Stimulated activated CD8-positive, alpha-beta memory T cell treated with anti-CD3 and anti-CD28 coated beads, Interleukin-4, amount 100 ng/mL, for 48 hours (primary cell): ENCODE measurements at regions not wholly inside any gene's neighbourhood (a gene's known extent, or its start where the extent isn't known, plus 50 kb on each side); places are given as distances from the start of the nearest gene placed in this dataset.
"Not testable (repeated sequence)": the region's sequence is repeated elsewhere in the genome, so short reads cannot be mapped to it uniquely, and the experiment has no call there.

ENCODE experiments used
- DNase-seq: peaks from one replicate; pipeline ENCODE4 v3.0.0-alpha.2; 2020

- no peak for DNase-seq
These were observed 172.8 kb downstream of the VAPA start for GRCh38 chr18:10086458-10087210.

- no peak for DNase-seq
These were observed 174.9 kb downstream of the VAPA start for GRCh38 chr18:10088734-10089133.

- DNase-seq, result no peak
These were observed 176.1 kb downstream of the VAPA start for GRCh38 chr18:10089881-10090280.

DNA sequence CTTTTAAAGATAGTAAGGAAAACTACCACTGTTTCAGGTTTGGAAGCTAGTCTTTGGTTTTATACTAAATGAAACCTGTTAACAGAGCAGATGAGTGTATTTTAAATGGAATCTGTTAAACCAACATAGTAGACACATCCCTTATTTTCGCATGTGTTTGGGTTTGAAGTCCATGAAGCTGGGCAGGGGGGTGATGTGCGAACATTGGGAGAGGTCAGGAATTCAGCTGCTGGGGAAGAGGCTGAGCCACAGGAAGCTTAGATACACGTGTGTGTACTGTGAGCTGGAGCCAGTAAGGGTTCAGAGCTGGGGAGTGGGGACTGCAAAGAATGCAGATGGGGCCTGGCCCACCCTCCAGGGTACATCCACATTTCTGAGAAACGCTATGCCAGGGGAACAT lies 176.9 kb downstream of the VAPA start:
- DNase-seq, result no peak

DNA sequence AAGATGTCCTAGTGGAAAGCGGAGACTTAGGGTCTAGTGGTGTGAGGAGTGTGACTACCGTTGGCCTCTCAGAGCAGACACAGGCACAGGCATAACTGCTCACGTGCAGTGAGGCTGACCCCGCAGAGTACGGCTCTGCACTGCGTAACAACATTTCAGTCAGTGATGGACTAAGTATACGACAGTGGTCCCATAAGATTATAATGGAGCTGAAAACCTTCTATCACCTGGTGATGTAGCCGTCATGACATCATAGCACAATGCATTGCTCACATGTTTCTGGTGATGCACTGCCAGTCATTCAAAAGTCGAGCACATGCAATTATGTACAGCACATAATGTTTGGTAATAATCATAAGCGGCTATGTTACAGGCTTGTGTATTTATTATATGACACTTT lies 179.6 kb downstream of the VAPA start:
- no peak for DNase-seq

- DNase-seq, result no peak
These were observed 180.3 kb downstream of the VAPA start for GRCh38 chr18:10094154-10094553.

DNA sequence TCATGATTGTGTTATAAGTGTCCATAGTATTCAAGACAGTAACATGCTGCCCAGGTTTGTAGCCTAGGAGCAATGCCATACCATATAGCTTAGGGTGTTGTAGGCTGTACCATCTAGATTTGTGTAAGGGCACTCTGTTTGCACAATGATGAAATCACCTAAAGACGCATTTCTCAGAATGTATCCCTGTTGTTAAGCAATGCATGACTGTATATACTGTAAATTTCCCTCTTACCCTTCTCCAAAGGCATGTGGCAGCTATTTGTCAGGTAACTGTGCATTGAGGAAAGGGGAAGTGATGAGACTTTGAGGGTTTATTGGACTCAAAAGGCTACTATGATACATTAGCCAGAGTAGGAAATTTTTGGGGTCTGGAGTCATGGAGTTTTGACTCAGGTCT lies 180.8 kb downstream of the VAPA start:
- no peak for DNase-seq

GRCh38 chr18:10095356-10095755 lies 181.5 kb downstream of the VAPA start:
- no peak for DNase-seq

GRCh38 chr18:10099539-10100140 lies 185.8 kb downstream of the VAPA start:
- DNase-seq, result no peak

- DNase-seq, result no peak
These were observed 186.4 kb downstream of the VAPA start for GRCh38 chr18:10100196-10100595.

- DNase-seq, result no peak
These were observed 187.3 kb downstream of the VAPA start for GRCh38 chr18:10100941-10101701.

GRCh38 chr18:10101729-10102128 lies 187.9 kb downstream of the VAPA start:
- no peak for DNase-seq

DNA sequence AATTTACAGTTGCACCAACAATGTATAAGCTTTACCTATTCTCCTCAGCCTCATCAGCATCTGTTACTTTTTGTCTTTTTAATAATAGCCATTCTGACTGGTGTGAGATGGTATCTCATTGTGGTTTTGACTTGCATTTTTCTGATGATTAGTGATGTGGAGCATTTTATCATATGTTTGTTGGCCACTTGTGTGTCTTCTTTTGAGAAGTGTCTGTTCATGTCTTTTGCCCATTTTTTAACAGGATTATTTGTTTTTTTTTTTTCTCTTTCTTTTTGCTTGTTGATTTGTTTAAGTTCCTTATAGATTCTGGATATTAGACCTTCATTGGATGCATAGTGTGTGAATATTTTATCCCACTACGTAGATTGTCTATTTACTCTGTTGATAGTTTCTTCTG lies 191.3 kb downstream of the VAPA start:
- not testable (repeated sequence) for DNase-seq

DNA sequence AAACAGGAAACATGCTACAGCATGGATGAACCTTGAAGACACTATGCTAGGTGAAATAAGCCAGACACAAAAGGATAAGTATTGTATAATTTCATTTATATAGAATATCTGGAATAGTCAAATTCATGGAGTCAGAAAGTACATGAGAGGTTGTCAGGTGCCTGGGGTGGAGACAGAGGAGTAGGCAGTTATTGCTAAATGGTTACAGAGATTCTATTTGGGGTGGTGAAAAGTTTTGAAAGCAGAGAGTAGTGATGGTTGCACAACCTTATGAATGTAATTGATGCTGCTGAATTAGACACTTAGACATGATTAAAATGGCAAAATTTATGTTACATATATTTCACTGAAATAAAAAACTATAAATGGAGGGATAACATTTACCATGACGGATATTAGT lies 197.4 kb downstream of the VAPA start:
- no peak for DNase-seq

GRCh38 chr18:10111944-10112343 lies 198.1 kb downstream of the VAPA start:
- DNase-seq, result no peak

GRCh38 chr18:10113121-10114022 lies 199.6 kb downstream of the VAPA start:
- no peak for DNase-seq

DNA sequence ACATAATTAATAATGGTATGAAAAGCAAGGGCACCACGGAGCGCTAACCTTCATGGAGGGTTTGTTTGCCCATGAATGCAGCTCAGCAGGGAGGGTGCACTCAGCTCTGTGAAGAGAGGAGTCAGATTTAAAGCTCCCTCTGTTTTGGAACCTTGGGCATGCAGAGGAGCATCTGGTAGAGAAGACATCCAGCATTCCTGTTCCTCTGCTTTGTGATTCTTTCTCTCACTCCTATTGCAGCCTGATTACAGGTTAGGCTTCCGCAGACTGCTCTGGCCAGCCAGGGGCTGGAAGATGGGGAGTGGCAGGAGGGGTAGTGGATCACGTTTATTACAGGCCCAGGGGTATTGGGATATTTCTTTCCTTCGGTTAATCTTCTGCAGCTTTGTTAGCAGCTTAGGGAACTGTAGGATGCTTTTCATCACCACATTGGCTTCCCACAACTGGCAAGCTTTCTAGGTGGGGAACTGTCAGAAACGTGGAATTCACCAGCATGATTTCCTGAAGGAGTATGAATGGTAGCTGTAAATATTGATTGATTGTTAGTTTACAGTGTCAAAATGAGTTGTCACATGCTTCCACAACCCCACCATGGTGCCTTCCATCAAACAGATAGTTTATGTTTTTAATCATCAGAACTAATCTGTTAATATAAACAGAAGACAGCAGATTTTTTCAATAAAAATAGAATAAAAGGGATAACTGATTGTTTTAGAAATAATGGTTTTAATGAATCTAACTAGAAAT lies 201.1 kb downstream of the VAPA start:
- DNase-seq, result no peak

GRCh38 chr18:10116574-10116973 lies 202.8 kb downstream of the VAPA start:
- DNase-seq, result no peak

DNA sequence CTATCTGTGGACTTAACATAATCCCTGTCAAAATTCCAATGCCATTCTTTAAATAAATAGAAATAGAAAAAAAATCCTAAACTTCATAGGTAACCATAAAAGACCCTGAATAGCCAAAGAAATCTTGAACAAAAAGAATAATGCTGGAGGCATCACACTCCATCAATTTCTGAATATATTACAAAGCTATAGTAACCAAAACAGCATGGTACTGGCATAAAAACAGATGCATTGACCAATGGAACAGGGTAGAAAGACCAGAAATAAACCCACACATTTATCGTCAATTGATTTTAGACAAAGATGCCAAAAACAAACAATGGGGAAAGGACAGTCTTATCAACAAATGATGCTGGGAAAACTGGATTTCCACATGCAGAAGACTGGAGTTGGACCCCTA lies 205.7 kb downstream of the VAPA start:
- DNase-seq, result no peak

DNA sequence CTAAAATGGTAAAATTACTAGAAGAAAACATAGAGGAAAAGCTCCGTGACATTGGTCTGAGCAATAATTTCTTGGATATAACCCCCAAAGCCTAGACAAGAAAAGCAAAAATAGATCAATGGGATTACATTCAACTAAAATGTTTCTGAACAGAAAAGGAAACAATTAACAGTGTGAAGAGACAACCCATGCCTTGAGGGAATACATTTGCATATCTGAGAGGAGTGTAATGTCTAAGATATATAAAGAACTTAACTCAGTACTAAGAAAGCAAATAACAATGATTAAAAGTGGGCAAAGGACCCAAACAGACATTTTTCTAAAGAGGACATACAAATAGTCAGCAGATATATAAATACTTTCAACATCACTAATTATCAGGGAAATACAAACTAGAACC lies 206.2 kb downstream of the VAPA start:
- DNase-seq, result no peak

- DNase-seq, result no peak
These were observed 206.8 kb downstream of the VAPA start for GRCh38 chr18:10120622-10121021.

DNA sequence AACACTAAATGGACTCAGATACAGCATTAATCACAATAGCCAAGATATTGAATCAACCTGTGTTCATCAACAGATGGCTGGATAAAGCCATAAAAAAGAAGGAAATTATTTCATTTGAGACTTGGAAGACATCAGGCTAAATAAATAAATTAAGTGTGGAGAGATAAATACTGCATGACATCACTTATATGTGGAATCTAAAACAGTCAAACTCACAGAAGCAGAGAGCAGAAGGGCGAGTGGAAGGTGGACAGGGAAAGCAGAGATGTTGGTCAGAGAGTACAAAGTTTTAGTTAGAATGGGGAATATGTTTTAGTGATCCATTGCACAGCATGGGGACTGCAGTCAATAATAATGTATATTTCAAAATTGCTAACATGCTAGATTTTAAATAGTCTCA lies 207.2 kb downstream of the VAPA start:
- no peak for DNase-seq
